Hepatocyte (in vitro differentiated cells): ENCODE measurements at regions not wholly inside any gene's neighbourhood (a gene's known extent, or its start where the extent isn't known, plus 50 kb on each side); places are given as distances from the start of the nearest gene placed in this dataset.

Source experiments
- DNase-seq: peaks from one replicate; pipeline ENCODE4 v3.0.0-alpha.2; 2016; ENCODE audit warnings: low spot score
- H2AFZ ChIP-seq: fragments of 200-600 bp; sonication (generic); 2 replicates; pipeline ENCODE4 v1.6.0; 2016; ENCODE audit warnings: antibody characterized with exemption, mild to moderate bottlenecking
- H3K27ac ChIP-seq: fragments of 200-600 bp; sonication (generic); 2 replicates; pipeline ENCODE4 v1.5.1; 2016; ENCODE audit warnings: mild to moderate bottlenecking
- H3K27me3 ChIP-seq: fragments of 200-600 bp; sonication (generic); 2 replicates; pipeline ENCODE4 v1.6.1; 2016
- H3K36me3 ChIP-seq: fragments of 200-600 bp; sonication (generic); replicated peaks from 2 replicates; pipeline ENCODE4 v1.5.1; 2016; ENCODE audit warnings: low read depth; ENCODE audit not compliant: insufficient read depth
- H3K4me1 ChIP-seq: fragments of 200-600 bp; sonication (generic); 2 replicates; pipeline ENCODE4 v1.5.1; 2016; ENCODE audit warnings: mild to moderate bottlenecking, moderate library complexity; ENCODE audit not compliant: insufficient read depth
- H3K4me2 ChIP-seq: fragments of 200-600 bp; sonication (generic); 2 replicates; pipeline ENCODE4 v1.6.0; 2016
- H3K4me3 ChIP-seq: fragments of 200-600 bp; sonication (generic); 2 replicates; pipeline ENCODE4 v1.5.1; 2016; ENCODE audit warnings: mild to moderate bottlenecking
- H3K79me2 ChIP-seq: fragments of 200-600 bp; sonication (generic); 2 replicates; pipeline ENCODE4 v1.6.0; 2017; ENCODE audit warnings: mild to moderate bottlenecking
- H3K9me2 ChIP-seq: fragments of 200-600 bp; sonication (generic); replicated peaks from 2 replicates; pipeline ENCODE4 v1.6.0; 2017; ENCODE audit warnings: mild to moderate bottlenecking; ENCODE audit not compliant: insufficient read depth
- H3K9me3 ChIP-seq: fragments of 200-600 bp; sonication (generic); 2 replicates; pipeline ENCODE4 v1.5.1; 2016; ENCODE audit warnings: low read depth, mild to moderate bottlenecking
- H4K20me1 ChIP-seq: fragments of 200-600 bp; sonication (generic); 2 replicates; pipeline ENCODE4 v1.6.0; 2016; ENCODE audit warnings: mild to moderate bottlenecking; ENCODE audit not compliant: insufficient read depth, poor library complexity, severe bottlenecking
- EZH2 ChIP-seq: fragments of 200-600 bp; sonication (generic); IDR thresholded peaks from 2 replicates; pipeline ENCODE4 v1.6.1; 2016; ENCODE audit warnings: antibody characterized with exemption, mild to moderate bottlenecking, borderline replicate concordance
- EZH2phosphoT487 ChIP-seq: fragments of 200-600 bp; sonication (generic); IDR thresholded peaks from one replicate; pipeline ENCODE4 v1.6.1; 2018; ENCODE audit warnings: antibody characterized with exemption, mild to moderate bottlenecking, low read depth, moderate library complexity; ENCODE audit not compliant: unreplicated experiment, severe bottlenecking
- WGBS: methylation state at CpG from one replicate; pipeline ENCODE4 v1.1.6; 2016; ENCODE audit warnings: low lambda C conversion rate; ENCODE audit errors: missing lambda C conversion rate; 5-methylcytosine and 5-hydroxymethylcytosine counted together
- TF ChIP-seq, protein P1 (sequence below): fragments of 200-600 bp; sonication (generic); IDR thresholded peaks from 2 replicates; pipeline ENCODE4 v1.5.1; 2016; ENCODE audit warnings: antibody characterized with exemption, mild to moderate bottlenecking; ENCODE audit not compliant: poor library complexity

DNA sequence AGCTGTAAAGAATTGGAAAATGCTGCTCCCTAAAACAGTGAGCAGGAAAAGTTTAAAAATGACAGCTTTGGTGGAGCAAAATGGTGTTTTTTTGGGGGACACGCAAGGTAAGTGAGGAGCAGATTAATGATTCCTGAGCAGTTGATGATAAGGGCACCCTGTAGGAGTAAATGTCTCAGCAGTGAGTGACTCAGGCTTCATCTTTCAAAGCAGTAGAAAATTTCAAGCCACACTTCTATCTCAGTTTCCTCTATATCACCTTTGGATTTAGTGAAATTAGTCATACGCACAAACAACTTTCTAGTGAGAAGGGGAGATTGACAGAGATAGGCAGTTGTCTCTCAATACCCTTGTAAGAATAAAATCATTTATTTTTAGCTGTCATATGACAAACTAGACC is 709.0 kb upstream of the FAM98A start:
- Histone ChIP-seq H3K27ac (no peak overlapping the region), H3K4me3 (no peak overlapping the region), H3K36me3 (no peaks in the 10 kb centered on the region), H3K4me1 (no peaks in the 10 kb centered on the region), H3K9me3 (no peaks in the 10 kb centered on the region), H2AFZ (no peak overlapping the region), H3K27me3 (no peaks in the 10 kb centered on the region), H3K79me2 (no peaks in the 10 kb centered on the region), H3K9me2 (no peaks in the 10 kb centered on the region), H3K4me2 (no peak overlapping the region), H4K20me1 (no peaks in the 10 kb centered on the region)
- no peak for DNase-seq
- 91% methylated on average over 2 of the region's 2 CpGs for WGBS
- TF ChIP-seq EZH2phosphoT487 (no peak), EZH2 (no peak)
- TF ChIP-seq, protein P1, sequence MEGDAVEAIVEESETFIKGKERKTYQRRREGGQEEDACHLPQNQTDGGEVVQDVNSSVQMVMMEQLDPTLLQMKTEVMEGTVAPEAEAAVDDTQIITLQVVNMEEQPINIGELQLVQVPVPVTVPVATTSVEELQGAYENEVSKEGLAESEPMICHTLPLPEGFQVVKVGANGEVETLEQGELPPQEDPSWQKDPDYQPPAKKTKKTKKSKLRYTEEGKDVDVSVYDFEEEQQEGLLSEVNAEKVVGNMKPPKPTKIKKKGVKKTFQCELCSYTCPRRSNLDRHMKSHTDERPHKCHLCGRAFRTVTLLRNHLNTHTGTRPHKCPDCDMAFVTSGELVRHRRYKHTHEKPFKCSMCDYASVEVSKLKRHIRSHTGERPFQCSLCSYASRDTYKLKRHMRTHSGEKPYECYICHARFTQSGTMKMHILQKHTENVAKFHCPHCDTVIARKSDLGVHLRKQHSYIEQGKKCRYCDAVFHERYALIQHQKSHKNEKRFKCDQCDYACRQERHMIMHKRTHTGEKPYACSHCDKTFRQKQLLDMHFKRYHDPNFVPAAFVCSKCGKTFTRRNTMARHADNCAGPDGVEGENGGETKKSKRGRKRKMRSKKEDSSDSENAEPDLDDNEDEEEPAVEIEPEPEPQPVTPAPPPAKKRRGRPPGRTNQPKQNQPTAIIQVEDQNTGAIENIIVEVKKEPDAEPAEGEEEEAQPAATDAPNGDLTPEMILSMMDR, result no peak

DNA sequence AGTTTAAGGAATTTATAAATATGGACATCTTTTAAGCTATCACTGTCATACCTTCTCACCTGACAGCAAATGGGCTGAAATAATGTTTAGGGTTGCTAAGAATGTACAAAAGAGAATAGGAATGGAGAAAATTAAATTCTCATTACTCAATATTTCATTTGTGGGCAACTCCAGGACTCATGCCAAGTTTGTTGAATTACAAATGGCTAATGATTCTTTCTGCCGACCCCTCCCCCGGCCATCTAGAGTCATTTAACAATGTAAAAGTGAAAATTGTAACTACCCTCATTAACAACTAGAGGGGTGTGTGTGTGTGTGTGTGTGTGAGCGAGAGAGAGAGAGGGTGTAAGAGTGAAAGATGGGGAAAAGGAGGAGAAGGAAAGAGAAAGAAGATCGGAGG is 708.5 kb upstream of the FAM98A start:
- Histone ChIP-seq H3K27ac (no peak overlapping the region), H2AFZ (no peak overlapping the region), H4K20me1 (no peaks in the 10 kb centered on the region), H3K4me2 (no peak overlapping the region), H3K79me2 (no peaks in the 10 kb centered on the region), H3K27me3 (no peaks in the 10 kb centered on the region), H3K9me2 (no peaks in the 10 kb centered on the region), H3K4me1 (no peaks in the 10 kb centered on the region), H3K9me3 (no peaks in the 10 kb centered on the region), H3K4me3 (no peak overlapping the region), H3K36me3 (no peaks in the 10 kb centered on the region)
- TF ChIP-seq EZH2, result no peak
- no peak for DNase-seq
- WGBS, result 90% methylated on average over 4 of the region's 4 CpGs

DNA sequence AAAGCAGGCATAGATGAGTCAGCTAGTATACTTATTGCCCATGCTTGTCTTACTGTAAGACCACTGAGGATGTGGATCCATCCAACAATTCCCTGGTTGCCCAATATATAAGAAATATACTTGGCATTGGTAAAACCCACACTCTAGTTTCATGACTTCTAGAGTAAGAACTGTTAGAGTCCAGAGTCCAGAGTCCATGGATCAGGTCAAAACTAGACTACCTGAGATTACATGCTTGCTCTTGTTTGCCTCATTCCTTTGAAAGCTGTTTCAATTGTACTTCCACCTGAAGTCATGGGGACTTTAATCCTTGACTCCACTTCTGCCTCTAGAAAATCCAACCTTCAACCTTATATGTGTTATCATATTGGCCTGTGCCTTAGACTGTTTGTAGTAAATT is 707.6 kb upstream of the FAM98A start:
- Histone ChIP-seq H3K79me2 (no peaks in the 10 kb centered on the region), H3K36me3 (no peaks in the 10 kb centered on the region), H3K27ac (no peak overlapping the region), H3K27me3 (no peaks in the 10 kb centered on the region), H3K4me3 (no peak overlapping the region), H3K9me3 (no peaks in the 10 kb centered on the region), H3K4me2 (no peak overlapping the region), H2AFZ (no peak overlapping the region), H3K9me2 (no peaks in the 10 kb centered on the region), H4K20me1 (no peaks in the 10 kb centered on the region), H3K4me1 (no peaks in the 10 kb centered on the region)
- TF ChIP-seq, protein P1, result no peak
- TF ChIP-seq EZH2 (no peak), EZH2phosphoT487 (no peak)
- no peak for DNase-seq

DNA sequence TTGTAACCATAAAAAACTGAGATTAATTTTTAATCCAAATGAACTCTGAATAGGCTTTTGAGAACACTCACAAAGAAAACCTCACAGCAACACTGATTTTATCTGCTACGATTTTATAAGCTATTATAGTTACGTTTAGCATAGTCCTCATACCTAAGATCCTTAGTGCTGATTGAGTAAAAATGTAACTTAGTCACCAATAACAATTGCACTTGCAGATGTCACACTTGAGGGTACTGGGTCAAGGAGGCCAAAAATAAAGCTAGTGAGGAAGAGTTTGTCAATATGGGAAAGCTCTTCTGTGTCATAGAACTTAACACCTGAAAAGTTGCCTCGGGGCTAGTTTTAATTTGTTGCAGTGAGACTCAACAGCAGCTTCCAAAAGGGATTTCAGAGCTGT is 706.5 kb upstream of the FAM98A start:
- no peak for DNase-seq
- no peaks in the 10 kb centered on the region for H3K27me3 ChIP-seq
- no peak overlapping the region for H3K27ac ChIP-seq
- no peaks in the 10 kb centered on the region for H3K79me2 ChIP-seq
- H3K4me2 ChIP-seq, result no peak overlapping the region
- no peaks in the 10 kb centered on the region for H4K20me1 ChIP-seq
- no peaks in the 10 kb centered on the region for H3K36me3 ChIP-seq
- H3K4me1 ChIP-seq, result no peaks in the 10 kb centered on the region
- H3K9me3 ChIP-seq, result no peaks in the 10 kb centered on the region
- no peak overlapping the region for H2AFZ ChIP-seq
- no peak overlapping the region for H3K4me3 ChIP-seq
- H3K9me2 ChIP-seq, result no peaks in the 10 kb centered on the region
- 65% methylated on average over 3 of the region's 3 CpGs for WGBS
- TF ChIP-seq EZH2phosphoT487 (no peak), EZH2 (no peak)
- TF ChIP-seq, protein P1, result no peak
